ENCODE measurements at regions not wholly inside any gene's neighbourhood (a gene's known extent, or its start where the extent isn't known, plus 50 kb on each side); places are given as distances from the start of the nearest gene placed in this dataset.

DNA sequence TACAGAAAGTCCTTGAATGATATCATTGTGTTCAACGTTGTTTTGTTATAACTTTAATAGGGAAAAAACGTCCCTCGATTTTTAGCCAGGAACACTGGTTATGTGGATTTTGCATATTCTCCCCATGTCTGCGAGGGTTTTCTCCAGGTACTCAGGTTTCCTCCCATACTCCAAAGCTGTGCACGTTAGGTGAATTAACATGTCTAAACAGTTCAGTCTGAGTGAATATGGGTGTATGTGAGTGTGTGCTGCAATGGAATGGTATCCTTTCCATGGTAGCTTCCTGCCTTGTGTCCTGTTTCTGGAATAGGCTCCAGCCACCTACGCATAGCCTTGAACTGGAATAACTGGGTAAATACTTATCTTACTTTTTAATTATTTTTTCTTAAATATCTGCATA, 810.8 kb upstream of the ATXN7L3B start:
- Histone ChIP-seq H3K4me3 (ENCODE audit: insufficient read depth in 1 of 2, low read depth in 1 of 2, low read length in 2 of 2) (no peak overlapping the region), H3K23ac (ENCODE audit: low read length in 2 of 2) (no peak overlapping the region), H3K14ac (ENCODE audit: low read length in 2 of 2) (no peak overlapping the region), H2BK12ac (ENCODE audit: low read length in 2 of 2) (no peak overlapping the region), H2AK5ac (ENCODE audit: low read length, severe bottlenecking) (no peak overlapping the region), H2BK15ac (ENCODE audit: low read depth, poor library complexity, severe bottlenecking) (no peak overlapping the region), H3K4me2 (ENCODE audit: low read length, poor library complexity, severe bottlenecking) (no peak overlapping the region), H3K36me3 (ENCODE audit: control insufficient read depth in 1 of 2, insufficient read depth in 2 of 2, low read depth in 1 of 2, low read length in 2 of 2) (no peaks in the 10 kb centered on the region), H3K9ac (ENCODE audit: low read length) (no peak overlapping the region), H3K18ac (ENCODE audit: low read depth in 1 of 2, low read length in 2 of 2) (no peak overlapping the region), H2BK120ac (ENCODE audit: low read depth, low read length) (no peak overlapping the region), H3K4me1 (ENCODE audit: control insufficient read depth, insufficient read depth, low read depth, low read length) (no peaks in the 10 kb centered on the region), H2BK5ac (ENCODE audit: low read depth, low read length, poor library complexity, severe bottlenecking) (no peak overlapping the region), H3K27me3 (ENCODE audit: control insufficient read depth in 1 of 2, insufficient read depth in 1 of 2, low read length in 2 of 2) (no peaks in the 10 kb centered on the region), H3K4ac (ENCODE audit: low read depth in 1 of 2, low read length in 2 of 2) (no peak overlapping the region), H3K9me3 (ENCODE audit: control insufficient read depth, low read length) (peaks cover 16% of the 10 kb centered on the region), H2AFZ (ENCODE audit: low read depth, low read length) (no peak overlapping the region), H4K8ac (ENCODE audit: low read length) (no peak overlapping the region), H3K27ac (ENCODE audit: low read length, poor library complexity, severe bottlenecking) (no peak overlapping the region), H3K79me1 (replicated peaks; ENCODE audit: low read length, poor library complexity, severe bottlenecking) (no peaks in the 10 kb centered on the region), H4K91ac (ENCODE audit: low read length) (no peak overlapping the region)
- WGBS: 100% methylated on average over 4 of the region's 6 CpGs
- DNase-seq: no peak

DNA sequence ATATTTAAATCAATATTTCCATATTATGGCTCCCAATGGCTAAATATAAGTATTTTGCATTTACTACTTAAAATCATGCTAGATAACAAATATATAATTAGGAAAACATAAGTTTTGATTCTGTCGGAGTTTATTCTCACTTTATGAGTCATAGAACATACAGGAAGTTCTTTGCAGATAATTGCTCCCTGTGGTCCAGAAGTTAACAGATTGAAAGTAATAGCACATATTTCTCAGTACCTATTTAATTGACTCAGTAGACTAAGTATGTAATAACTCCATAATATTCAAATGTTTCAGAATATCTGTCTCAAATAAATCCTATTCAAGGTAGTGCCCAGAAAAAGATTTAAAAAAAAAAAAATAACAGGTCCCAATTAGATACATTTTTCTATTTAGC, 806.0 kb upstream of the ATXN7L3B start:
- H3K27ac ChIP-seq (ENCODE audit: low read length, poor library complexity, severe bottlenecking): no peak overlapping the region
- no peaks in the 10 kb centered on the region for H3K79me1 ChIP-seq (replicated peaks; ENCODE audit: low read length, poor library complexity, severe bottlenecking)
- H2BK12ac ChIP-seq (ENCODE audit: low read length in 2 of 2): no peak overlapping the region
- peak; percentile 11 for DNase-seq
- H3K36me3 ChIP-seq (ENCODE audit: control insufficient read depth in 1 of 2, insufficient read depth in 2 of 2, low read depth in 1 of 2, low read length in 2 of 2): no peaks in the 10 kb centered on the region
- H2BK15ac ChIP-seq (ENCODE audit: low read depth, poor library complexity, severe bottlenecking): no peak overlapping the region
- H3K9ac ChIP-seq (ENCODE audit: low read length): no peak overlapping the region
- H2AK5ac ChIP-seq (ENCODE audit: low read length, severe bottlenecking): no peak overlapping the region
- H3K27me3 ChIP-seq (ENCODE audit: control insufficient read depth in 1 of 2, insufficient read depth in 1 of 2, low read length in 2 of 2): no peaks in the 10 kb centered on the region
- H3K4me2 ChIP-seq (ENCODE audit: low read length, poor library complexity, severe bottlenecking): no peak overlapping the region
- H3K4ac ChIP-seq (ENCODE audit: low read depth in 1 of 2, low read length in 2 of 2): no peak overlapping the region
- no peak overlapping the region for H3K4me3 ChIP-seq (ENCODE audit: insufficient read depth in 1 of 2, low read depth in 1 of 2, low read length in 2 of 2)
- no CpG with 5 or more reads among the region's 1 CpG for WGBS
- no peak overlapping the region for H4K91ac ChIP-seq (ENCODE audit: low read length)
- no peak overlapping the region for H3K14ac ChIP-seq (ENCODE audit: low read length in 2 of 2)
- H3K18ac ChIP-seq (ENCODE audit: low read depth in 1 of 2, low read length in 2 of 2): no peak overlapping the region
- H2AFZ ChIP-seq (ENCODE audit: low read depth, low read length): no peak overlapping the region
- no peak overlapping the region for H2BK120ac ChIP-seq (ENCODE audit: low read depth, low read length)
- peaks cover 4% of the 10 kb centered on the region for H3K9me3 ChIP-seq (ENCODE audit: control insufficient read depth, low read length)
- H2BK5ac ChIP-seq (ENCODE audit: low read depth, low read length, poor library complexity, severe bottlenecking): no peak overlapping the region
- no peak overlapping the region for H4K8ac ChIP-seq (ENCODE audit: low read length)
- H3K4me1 ChIP-seq (ENCODE audit: control insufficient read depth, insufficient read depth, low read depth, low read length): no peaks in the 10 kb centered on the region
- H3K23ac ChIP-seq (ENCODE audit: low read length in 2 of 2): no peak overlapping the region

GRCh38 chr12:73769337-73769736, 768.3 kb upstream of the ATXN7L3B start:
- Histone ChIP-seq H3K79me1 (replicated peaks; ENCODE audit: low read length, poor library complexity, severe bottlenecking) (no peaks in the 10 kb centered on the region), H3K27ac (ENCODE audit: low read length, poor library complexity, severe bottlenecking) (no peak overlapping the region), H3K4ac (ENCODE audit: low read depth in 1 of 2, low read length in 2 of 2) (no peak overlapping the region), H2BK5ac (ENCODE audit: low read depth, low read length, poor library complexity, severe bottlenecking) (no peak overlapping the region), H4K91ac (ENCODE audit: low read length) (no peak overlapping the region), H2AFZ (ENCODE audit: low read depth, low read length) (no peak overlapping the region), H2AK5ac (ENCODE audit: low read length, severe bottlenecking) (no peak overlapping the region), H3K9me3 (ENCODE audit: control insufficient read depth, low read length) (peaks cover 45% of the 10 kb centered on the region), H3K23ac (ENCODE audit: low read length in 2 of 2) (no peak overlapping the region), H4K8ac (ENCODE audit: low read length) (no peak overlapping the region), H3K4me3 (ENCODE audit: insufficient read depth in 1 of 2, low read depth in 1 of 2, low read length in 2 of 2) (no peak overlapping the region), H2BK15ac (ENCODE audit: low read depth, poor library complexity, severe bottlenecking) (no peak overlapping the region), H3K9ac (ENCODE audit: low read length) (no peak overlapping the region), H3K4me2 (ENCODE audit: low read length, poor library complexity, severe bottlenecking) (no peak overlapping the region), H3K4me1 (ENCODE audit: control insufficient read depth, insufficient read depth, low read depth, low read length) (no peaks in the 10 kb centered on the region), H3K14ac (ENCODE audit: low read length in 2 of 2) (no peak overlapping the region), H2BK120ac (ENCODE audit: low read depth, low read length) (no peak overlapping the region), H3K18ac (ENCODE audit: low read depth in 1 of 2, low read length in 2 of 2) (no peak overlapping the region), H3K36me3 (ENCODE audit: control insufficient read depth in 1 of 2, insufficient read depth in 2 of 2, low read depth in 1 of 2, low read length in 2 of 2) (no peaks in the 10 kb centered on the region), H3K27me3 (ENCODE audit: control insufficient read depth in 1 of 2, insufficient read depth in 1 of 2, low read length in 2 of 2) (no peaks in the 10 kb centered on the region), H2BK12ac (ENCODE audit: low read length in 2 of 2) (no peak overlapping the region)
- WGBS: 53% methylated on average over 6 of the region's 6 CpGs
- DNase-seq: no peak

GRCh38 chr12:73798523-73798922, 739.1 kb upstream of the ATXN7L3B start:
- Histone ChIP-seq H3K9ac (ENCODE audit: low read length) (no peak overlapping the region), H2AK5ac (ENCODE audit: low read length, severe bottlenecking) (no peak overlapping the region), H2BK5ac (ENCODE audit: low read depth, low read length, poor library complexity, severe bottlenecking) (no peak overlapping the region), H4K91ac (ENCODE audit: low read length) (no peak overlapping the region), H3K4me2 (ENCODE audit: low read length, poor library complexity, severe bottlenecking) (no peak overlapping the region), H2BK120ac (ENCODE audit: low read depth, low read length) (no peak overlapping the region), H2BK12ac (ENCODE audit: low read length in 2 of 2) (no peak overlapping the region), H3K14ac (ENCODE audit: low read length in 2 of 2) (no peak overlapping the region), H3K23ac (ENCODE audit: low read length in 2 of 2) (no peak overlapping the region), H2BK15ac (ENCODE audit: low read depth, poor library complexity, severe bottlenecking) (no peak overlapping the region), H3K36me3 (ENCODE audit: control insufficient read depth in 1 of 2, insufficient read depth in 2 of 2, low read depth in 1 of 2, low read length in 2 of 2) (no peaks in the 10 kb centered on the region), H2AFZ (ENCODE audit: low read depth, low read length) (no peak overlapping the region), H3K4me3 (ENCODE audit: insufficient read depth in 1 of 2, low read depth in 1 of 2, low read length in 2 of 2) (no peak overlapping the region), H3K9me3 (ENCODE audit: control insufficient read depth, low read length) (peaks cover 34% of the 10 kb centered on the region), H3K4me1 (ENCODE audit: control insufficient read depth, insufficient read depth, low read depth, low read length) (no peaks in the 10 kb centered on the region), H3K79me1 (replicated peaks; ENCODE audit: low read length, poor library complexity, severe bottlenecking) (no peaks in the 10 kb centered on the region), H4K8ac (ENCODE audit: low read length) (no peak overlapping the region), H3K27me3 (ENCODE audit: control insufficient read depth in 1 of 2, insufficient read depth in 1 of 2, low read length in 2 of 2) (no peaks in the 10 kb centered on the region), H3K4ac (ENCODE audit: low read depth in 1 of 2, low read length in 2 of 2) (no peak overlapping the region), H3K27ac (ENCODE audit: low read length, poor library complexity, severe bottlenecking) (no peak overlapping the region), H3K18ac (ENCODE audit: low read depth in 1 of 2, low read length in 2 of 2) (no peak overlapping the region)
- peak; percentile 43 for DNase-seq

Measured in mesenchymal stem cell (in vitro differentiated cells and primary cell).